K562 (cell line): ENCODE measurements at regions not wholly inside any gene's neighbourhood (a gene's known extent, or its start where the extent isn't known, plus 50 kb on each side); places are given as distances from the start of the nearest gene placed in this dataset.

ENCODE experiments used
- ATAC-seq: fragments of 200-7000 bp; cut with Tn5 transposase; 3 replicates; pipeline ENCODE4 v1.9.1; 2020; ENCODE audit warnings: moderate library complexity
- BruUV-seq: library from RNA; stranded (reverse); fragments of 400-500 nt; replicated peaks from 2 replicates; lab custom pipeline; 2021; lab: Mats Ljungman, UMichigan
- CTCF ChIA-PET: fragments of 300-600 bp; formaldehyde crosslinking; extraction: SDS; loops from one replicate; lab custom pipeline; 2021; ENCODE audit warnings: low intra/inter-chr PET ratio; lab: Yijun Ruan, JAX
- POLR2A ChIA-PET: fragments of 300-600, 350-650 bp; sonication (Branson Sonifier 250); formaldehyde crosslinking; extraction: SDS; loops from one replicate; lab custom pipeline; 2021; ENCODE audit warnings: antibody characterized with exemption, inconsistent platforms; lab: Yijun Ruan, JAX
- DNase-seq, 4 experiments: peaks; one replicate each; pipeline versions ENCODE4 v3.0.0 to v3.0.0-alpha.2; 2011 to 2018; ENCODE audit warnings: low spot score in 3 of 4, mixed read lengths in 3 of 4; ENCODE audit errors: extremely low read depth in 1 of 4
- FAIRE-seq: peaks from 2 replicates; lab custom pipeline; 2011; peaks lifted over from hg19 to GRCh38; lab: Jason Lieb, UNC
- H2AFZ ChIP-seq: 2 replicates; pipeline ENCODE4 v1.6.0; 2011; ENCODE audit warnings: low read depth, low read length, control low read depth, inconsistent platforms
- H3K27ac ChIP-seq: fragments of 200-600 bp; 3 replicates; pipeline ENCODE4 v1.8.0; 2011; ENCODE audit warnings: low read depth, mild to moderate bottlenecking, control low read depth, inconsistent platforms, low read length, moderate library complexity, mixed read lengths; ENCODE audit errors: extremely low read depth
- H3K27me3 ChIP-seq, 2 experiments: fragments of 300-600 bp in 1 of 2; 2 replicates in 1 of 2; 3 replicates in 1 of 2; pipeline versions ENCODE4 v1.6.0 to v1.8.0; 2011; ENCODE audit warnings: inconsistent platforms in 2 of 2, low read length in 2 of 2, mild to moderate bottlenecking in 1 of 2, mixed read lengths in 1 of 2, moderate library complexity in 1 of 2; ENCODE audit not compliant: control insufficient read depth in 2 of 2, insufficient read depth in 2 of 2
- H3K36me3 ChIP-seq: fragments of 300-600 bp; 3 replicates; pipeline ENCODE4 v1.8.0; 2011; ENCODE audit warnings: mild to moderate bottlenecking, low read length, inconsistent platforms; ENCODE audit not compliant: control insufficient read depth, insufficient read depth
- H3K4me1 ChIP-seq, 2 experiments: fragments of 200-600 bp in 1 of 2; replicated peaks in 1 of 2; 2 replicates in 1 of 2; 3 replicates in 1 of 2; pipeline versions ENCODE4 v1.5.1 to v1.8.0; 2011; ENCODE audit warnings: inconsistent platforms in 2 of 2, low read length in 2 of 2, mild to moderate bottlenecking in 1 of 2, mixed read lengths in 1 of 2, moderate library complexity in 1 of 2; ENCODE audit not compliant: control insufficient read depth in 2 of 2, insufficient read depth in 2 of 2
- H3K4me2 ChIP-seq: 2 replicates; pipeline ENCODE4 v1.6.1; 2011; ENCODE audit warnings: low read length, control low read depth, inconsistent platforms, mixed read lengths; ENCODE audit not compliant: insufficient read depth
- H3K4me3 ChIP-seq: fragments of 200-600 bp; sonication (generic), shearing (Covaris generic); 2 replicates; pipeline ENCODE4 v1.5.1; 2016; ENCODE audit warnings: control low read depth, inconsistent platforms
- H3K79me2 ChIP-seq: fragments of 200-600 bp; 3 replicates; pipeline ENCODE4 v1.8.0; 2011; ENCODE audit warnings: low read length, inconsistent platforms; ENCODE audit not compliant: control insufficient read depth, insufficient read depth
- H3K9ac ChIP-seq, 2 experiments: 2 replicates each; pipeline versions ENCODE4 v1.6.0 to v1.6.1; 2011; ENCODE audit warnings: low read depth in 2 of 2, low read length in 2 of 2, control low read depth in 1 of 2, inconsistent platforms in 1 of 2, mild to moderate bottlenecking in 1 of 2, mixed read lengths in 1 of 2; ENCODE audit not compliant: insufficient read depth in 1 of 2
- H3K9me1 ChIP-seq: one replicate; pipeline ENCODE4 v1.6.0; 2011; ENCODE audit warnings: inconsistent platforms, mild to moderate bottlenecking, low read length, moderate library complexity; ENCODE audit not compliant: control insufficient read depth, insufficient read depth
- H3K9me3 ChIP-seq: replicated peaks from 2 replicates; pipeline ENCODE4 v1.5.1; 2011; ENCODE audit warnings: low read depth, low read length, inconsistent platforms; ENCODE audit not compliant: control insufficient read depth, insufficient read depth
- H4K20me1 ChIP-seq: replicated peaks from 2 replicates; pipeline ENCODE4 v1.6.1; 2011; ENCODE audit warnings: low read length, inconsistent platforms, mixed read lengths; ENCODE audit not compliant: control insufficient read depth, insufficient read depth
- CEBPZ ChIP-seq: fragments of 150-350 bp; IDR thresholded peaks from 2 replicates; pipeline ENCODE4 v1.6.1; 2014; ENCODE audit warnings: low read depth, mild to moderate bottlenecking, low read length, borderline replicate concordance
- FOXJ3 ChIP-seq: sonication (generic); formaldehyde crosslinking; IDR thresholded peaks from 2 replicates; pipeline ENCODE4 v1.4.0; 2020; ENCODE audit warnings: mild to moderate bottlenecking, missing genetic modification reagents
- GTF2A2 ChIP-seq: IDR thresholded peaks from 2 replicates; pipeline ENCODE4 v1.6.1; 2016; ENCODE audit warnings: mild to moderate bottlenecking, missing genetic modification characterization, missing compliant biosample characterization
- HLTF ChIP-seq: fragments of 450-650 bp; IDR thresholded peaks from 2 replicates; pipeline ENCODE4 v1.6.1; 2016
- ID3 ChIP-seq, 2 experiments: fragments of 250-450 bp in 1 of 2; fragments of 450-650 bp in 1 of 2; sonication (Bioruptor Pico) in 1 of 2; IDR thresholded peaks; 2 replicates each; pipeline versions ENCODE4 v1.6.1 to v1.8.0; 2016 to 2021; ENCODE audit warnings: mild to moderate bottlenecking in 2 of 2, moderate library complexity in 2 of 2, missing compliant biosample characterization in 1 of 2, missing genetic modification characterization in 1 of 2
- KAT8 ChIP-seq: fragments of 450-650 bp; IDR thresholded peaks from 2 replicates; pipeline ENCODE4 v1.6.1; 2016; ENCODE audit warnings: low read depth, mild to moderate bottlenecking
- NCOA6 ChIP-seq: fragments of 450-650 bp; IDR thresholded peaks from 2 replicates; pipeline ENCODE4 v1.6.1; 2017; ENCODE audit warnings: mild to moderate bottlenecking
- NRF1 ChIP-seq, 2 experiments: fragments of 450-650 bp; IDR thresholded peaks in 1 of 2; conservative IDR thresholded peaks in 1 of 2; 2 replicates each; pipeline ENCODE4 v1.6.1; 2014; ENCODE audit warnings: mild to moderate bottlenecking in 2 of 2
- PURB ChIP-seq: sonication (generic); formaldehyde crosslinking; IDR thresholded peaks from 2 replicates; pipeline ENCODE4 v1.9.0; 2021; ENCODE audit warnings: low read depth, mild to moderate bottlenecking, missing genetic modification reagents
- RFX7 ChIP-seq: fragments of 250-450 bp; sonication (Bioruptor Pico); IDR thresholded peaks from 2 replicates; pipeline ENCODE4 v1.5.1; 2021; ENCODE audit warnings: mild to moderate bottlenecking
- SMARCA4 ChIP-seq: fragments of 450-650 bp; IDR thresholded peaks from 2 replicates; pipeline ENCODE4 v1.6.1; 2016
- SOX6 ChIP-seq: fragments of 450-650 bp; IDR thresholded peaks from 2 replicates; pipeline ENCODE4 v1.6.1; 2014; ENCODE audit warnings: mild to moderate bottlenecking
- XRCC5 ChIP-seq: fragments of 200-400 bp; formaldehyde crosslinking; IDR thresholded peaks from 2 replicates; pipeline ENCODE4 v1.6.1; 2017; ENCODE audit warnings: low read depth, mild to moderate bottlenecking, low read length
- ZNF263 ChIP-seq: sonication (generic); formaldehyde crosslinking; IDR thresholded peaks from 2 replicates; pipeline ENCODE4 v1.8.0; 2022; ENCODE audit warnings: mild to moderate bottlenecking, missing genetic modification reagents, borderline replicate concordance
- ZNF347 ChIP-seq: fragments of 450-650 bp; formaldehyde crosslinking; IDR thresholded peaks from 2 replicates; pipeline ENCODE4 v1.4.0; 2020; ENCODE audit warnings: low read depth, mild to moderate bottlenecking, moderate library complexity
- ZNF76 ChIP-seq: fragments of 250-450 bp; sonication (Bioruptor Pico); IDR thresholded peaks from 2 replicates; pipeline ENCODE4 v1.4.0; 2020; ENCODE audit warnings: mild to moderate bottlenecking, moderate library complexity, borderline replicate concordance
- WGBS: fragments of 100-300 bp; shearing (Covaris generic); methylation state at CpG from one replicate; pipeline ENCODE4 v1.1.6; 2016; ENCODE audit warnings: low coverage, mixed read lengths; ENCODE audit not compliant: insufficient coverage; ENCODE audit errors: missing lambda C conversion rate; 5-methylcytosine and 5-hydroxymethylcytosine counted together
- in situ Hi-C: fragments of 300-500 bp; cut with MboI; formaldehyde crosslinking; loops from 4 replicates; pipeline ENCODE4 v1.15.0; 2018; ENCODE audit warnings: inconsistent platforms, mixed read lengths
- intact Hi-C: fragments of 100-400 bp; cut with micrococcal nuclease; formaldehyde crosslinking; loops from 2 replicates; pipeline ENCODE4 v1.14.2; 2022
- TF ChIP-seq, protein P1 (sequence below), 2 experiments: IDR thresholded peaks in 1 of 2; conservative IDR thresholded peaks in 1 of 2; 2 replicates each; pipeline ENCODE4 v1.6.1; 2016; ENCODE audit warnings: low read depth in 2 of 2, mild to moderate bottlenecking in 1 of 2, missing compliant biosample characterization in 1 of 2, missing genetic modification characterization in 1 of 2, moderate library complexity in 1 of 2

- intact Hi-C loops (no loop called here), in situ Hi-C loops (no loop called here)
- Histone ChIP-seq H3K27ac (no peak overlapping the region), H2AFZ (no peak overlapping the region), H3K4me2 (no peak overlapping the region), H3K27me3 (no peaks in the 10 kb centered on the region), H4K20me1 (no peaks in the 10 kb centered on the region), H3K9me3 (no peaks in the 10 kb centered on the region), H3K9ac (no peak overlapping the region), H3K4me3 (no peak overlapping the region), H3K36me3 (no peaks in the 10 kb centered on the region), H3K9me1 (no peaks in the 10 kb centered on the region), H3K4me1 (no peaks in the 10 kb centered on the region), H3K79me2 (no peaks in the 10 kb centered on the region)
- 0% methylated on average over 3 of the region's 3 CpGs for WGBS
- FAIRE-seq (no peak), DNase-seq (no peak), ATAC-seq (no peak)
- ChIA-PET POLR2A (no interaction called here), CTCF (no interaction called here)
- no TSS peak for BruUV-seq
- TF ChIP-seq GTF2A2 (no peak), CEBPZ (no peak), HLTF (no peak), NCOA6 (no peak), RFX7 (CRISPR knock-in tag) (no peak), FOXJ3 (no peak), XRCC5 (no peak), ID3 (CRISPR knock-in tag; IDR thresholded peaks at IDR 0.05) (no peak), ID3 (tag; IDR thresholded peaks at IDR 0.05) (no peak), PURB (CRISPR knock-in tag) (no peak), SOX6 (no peak), ZNF76 (CRISPR knock-in tag) (no peak), ZNF347 (no peak), ZNF263 (no peak), NRF1 (conservative IDR thresholded peaks at IDR 0.05 in 1 of 2, IDR thresholded peaks at IDR 0.05 in 1 of 2) (no peak), SMARCA4 (no peak), KAT8 (no peak)
- TF ChIP-seq, protein P1, sequence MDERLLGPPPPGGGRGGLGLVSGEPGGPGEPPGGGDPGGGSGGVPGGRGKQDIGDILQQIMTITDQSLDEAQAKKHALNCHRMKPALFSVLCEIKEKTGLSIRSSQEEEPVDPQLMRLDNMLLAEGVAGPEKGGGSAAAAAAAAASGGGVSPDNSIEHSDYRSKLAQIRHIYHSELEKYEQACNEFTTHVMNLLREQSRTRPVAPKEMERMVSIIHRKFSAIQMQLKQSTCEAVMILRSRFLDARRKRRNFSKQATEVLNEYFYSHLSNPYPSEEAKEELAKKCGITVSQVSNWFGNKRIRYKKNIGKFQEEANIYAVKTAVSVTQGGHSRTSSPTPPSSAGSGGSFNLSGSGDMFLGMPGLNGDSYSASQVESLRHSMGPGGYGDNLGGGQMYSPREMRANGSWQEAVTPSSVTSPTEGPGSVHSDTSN (CRISPR knock-in tag; IDR thresholded peaks at IDR 0.05; ENCODE audit: low read depth) = no peak
- TF ChIP-seq, protein P1 (tag; conservative IDR thresholded peaks at IDR 0.05; ENCODE audit: low read depth) = no peak
Observed at GRCh38 chr11:114836161-114836560, 157.8 kb downstream of the NXPE2 start.
